Pancreas (tissue), 10 donors: ENCODE measurements at regions not wholly inside any gene's neighbourhood (a gene's known extent, or its start where the extent isn't known, plus 50 kb on each side); places are given as distances from the start of the nearest gene placed in this dataset.
"Not testable (repeated sequence)": the region's sequence is repeated elsewhere in the genome, so short reads cannot be mapped to it uniquely, and the experiment has no call there.

ENCODE experiments used
- ATAC-seq, 4 donors: fragments of 200-7000 bp; cut with Tn5 transposase; one replicate each; pipeline versions ENCODE4 v1.8.0 to v1.9.1; 2020; ENCODE audit warnings: mild to moderate bottlenecking in 4 of 4, moderate library complexity in 4 of 4
- DNase-seq, 6 donors: peaks; one replicate each; pipeline ENCODE4 v3.0.0-alpha.2; 2020
- FAIRE-seq: peaks from 2 replicates; lab custom pipeline; 2012; peaks lifted over from hg19 to GRCh38; lab: Jason Lieb, UNC
- H3K27ac ChIP-seq, 4 donors: fragments of 200-600 bp; sonication (generic); 1 replicate in 3 of 4; 2 replicates in 1 of 4; pipeline versions ENCODE4 v1.5.0 to v1.8.0; 2020
- H3K27me3 ChIP-seq, 4 donors: fragments of 200-600 bp; one replicate each; pipeline ENCODE4 v1.8.0; 2021
- H3K36me3 ChIP-seq, 3 donors: fragments of 200-600 bp; sonication (generic) in 1 of 3; one replicate each; pipeline versions ENCODE4 v1.5.0 to v1.8.0; 2020 to 2021
- H3K4me1 ChIP-seq, 3 donors: fragments of 200-600 bp; one replicate each; pipeline ENCODE4 v1.8.0; 2021
- H3K4me3 ChIP-seq, 4 donors: fragments of 200-600 bp; sonication (generic) in 2 of 4; one replicate each; pipeline versions ENCODE4 v1.5.0 to v1.8.0; 2020 to 2021
- H3K9me3 ChIP-seq, 4 donors: fragments of 200-600 bp; one replicate each; pipeline ENCODE4 v1.8.0; 2021
- CTCF ChIP-seq, 4 donors: fragments of 200-600 bp; sonication (generic) in 3 of 4; IDR thresholded peaks; one replicate each; pipeline versions ENCODE4 v1.5.0 to v1.8.0; 2021; ENCODE audit warnings: antibody characterized with exemption in 4 of 4
- WGBS, 2 donors: extraction: QIAGEN DNeasy Blood & Tissue Kit; methylation state at CpG; one replicate each; pipeline ENCODE4 v1.1.7; 2013; 5-methylcytosine and 5-hydroxymethylcytosine counted together
- intact Hi-C, 3 donors: fragments of 100-400 bp; cut with DNase I; formaldehyde crosslinking; loops; one replicate each; pipeline versions ENCODE4 v1.11.1 to v1.14.2; 2022
- donor health status: healthy with polysubstance abuse.
- donor health status: DM: no; HTN: no; CAD: no; lungs with moderate emphysema.
- donor health status: DM: no; HTN: no; CAD: no.
- donor health status: control.
- donor health status: control.
- donor health status: Bipolar disorder and iron deficiency.
- donor health status: DM: yes; HTN: yes; CAD: no.
- donor health status: DM: no; HTN: no; CAD: no.
- donor health status: DM: no; HTN: no; CAD: no.
- donor health status: DM: yes; HTN: yes; CAD: no.

GRCh38 chr6:22765015-22765414, 195.6 kb downstream of the HDGFL1 start:
- H3K9me3 ChIP-seq: no peaks in the 10 kb centered on the region
- ATAC-seq (no peak), FAIRE-seq (no peak), DNase-seq (no peak)
- no peaks in the 10 kb centered on the region for H3K4me1 ChIP-seq
- H3K27me3 ChIP-seq: no peaks in the 10 kb centered on the region
- H3K4me3 ChIP-seq: no peak overlapping the region
- WGBS, 2 donors: 74 to 76% methylated on average over 4 of the region's 4 CpGs
- no peaks in the 10 kb centered on the region for H3K36me3 ChIP-seq
- no peak overlapping the region for H3K27ac ChIP-seq
- no peak for TF ChIP-seq CTCF (IDR thresholded peaks at IDR 0.05)
- intact Hi-C loops: no loop called here

GRCh38 chr6:22766979-22767378, 197.6 kb downstream of the HDGFL1 start:
- no peak for ATAC-seq
- 77 to 81% methylated on average over 4 of the region's 4 CpGs for WGBS, 2 donors
- no peak for FAIRE-seq
- intact Hi-C loops: no loop called here
- Histone ChIP-seq H3K4me1 (no peaks in the 10 kb centered on the region), H3K4me3 (no peak overlapping the region), H3K27me3 (no peaks in the 10 kb centered on the region), H3K27ac (no peak overlapping the region), H3K9me3 (no peaks in the 10 kb centered on the region), H3K36me3 (no peaks in the 10 kb centered on the region)
- TF ChIP-seq CTCF (IDR thresholded peaks at IDR 0.05): no peak
- DNase-seq: no peak

DNA sequence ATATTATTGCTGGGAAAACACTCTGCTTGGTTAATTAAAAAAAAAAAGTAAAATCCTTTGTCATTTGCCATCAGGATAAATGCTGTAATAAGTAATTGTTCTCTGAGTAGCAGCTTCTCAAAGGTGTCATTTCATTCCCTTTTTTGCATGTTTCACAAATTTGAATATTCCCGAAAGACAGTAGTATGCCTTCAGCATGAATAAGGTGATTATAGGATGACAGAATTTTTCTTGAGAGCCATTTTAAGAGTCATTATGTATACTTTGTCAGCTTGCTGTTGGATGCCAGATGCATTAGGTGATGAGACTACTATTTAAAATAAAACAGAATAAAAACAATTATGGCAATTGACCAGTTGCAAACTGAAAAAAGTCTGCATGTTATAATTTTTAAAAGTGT, 200.7 kb downstream of the HDGFL1 start:
- intact Hi-C loops: no loop called here
- no peak for DNase-seq
- no peak for FAIRE-seq
- no peaks in the 10 kb centered on the region for H3K4me1 ChIP-seq
- no peak for TF ChIP-seq CTCF (IDR thresholded peaks at IDR 0.05)
- H3K27me3 ChIP-seq: no peaks in the 10 kb centered on the region
- ATAC-seq: no peak
- no peaks in the 10 kb centered on the region for H3K9me3 ChIP-seq
- WGBS, 2 donors: 87 to 91% methylated on average over 1 of the region's 1 CpG
- H3K4me3 ChIP-seq: no peak overlapping the region
- H3K27ac ChIP-seq: no peak overlapping the region
- no peaks in the 10 kb centered on the region for H3K36me3 ChIP-seq

DNA sequence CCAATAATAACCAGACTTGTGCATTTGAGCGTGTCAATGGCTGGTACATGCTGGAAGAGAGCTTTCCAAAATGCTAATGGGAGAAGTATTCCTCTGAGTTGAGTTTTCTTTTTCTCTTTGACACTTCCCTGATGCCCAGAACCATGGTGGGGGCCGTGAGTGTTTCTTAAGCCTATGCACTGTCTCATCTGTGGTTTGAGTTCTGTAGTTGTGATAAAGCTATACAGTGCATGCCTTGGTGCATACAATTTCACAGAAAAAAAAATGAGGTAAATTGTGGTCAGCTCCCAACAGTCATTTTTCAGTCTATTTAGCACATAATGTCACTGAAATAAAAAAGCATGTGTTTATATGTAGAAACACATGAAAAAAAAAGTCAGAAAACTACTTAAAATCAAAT, 204.8 kb downstream of the HDGFL1 start:
- WGBS, 2 donors: 61 to 70% methylated on average over 2 of the region's 2 CpGs
- intact Hi-C loops: no loop called here
- Histone ChIP-seq H3K4me3 (no peak overlapping the region), H3K4me1 (no peaks in the 10 kb centered on the region), H3K27ac (no peak overlapping the region), H3K9me3 (no peaks in the 10 kb centered on the region), H3K27me3 (no peaks in the 10 kb centered on the region), H3K36me3 (no peaks in the 10 kb centered on the region)
- no peak for ATAC-seq
- TF ChIP-seq CTCF (IDR thresholded peaks at IDR 0.05): no peak
- no peak for FAIRE-seq
- DNase-seq: no peak

DNA sequence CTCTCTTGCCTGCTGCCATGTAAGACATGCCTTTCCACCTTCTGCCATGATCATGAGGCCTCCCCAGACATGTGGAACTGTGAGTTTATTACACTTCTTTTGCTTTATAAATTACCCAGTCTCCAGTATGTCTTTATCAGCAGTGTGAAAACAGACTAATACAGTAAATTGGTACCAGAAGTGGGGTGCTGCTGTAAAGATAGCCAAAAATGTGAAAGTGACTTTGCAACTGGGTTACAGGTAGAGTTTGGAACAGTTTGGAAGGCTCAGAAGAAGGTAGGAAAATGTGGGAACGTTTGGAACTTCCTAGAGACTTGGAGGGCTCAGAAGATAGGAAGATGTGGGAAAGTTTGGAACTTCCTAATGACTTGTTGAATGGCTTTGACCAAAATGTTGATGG, 209.1 kb downstream of the HDGFL1 start:
- H3K9me3 ChIP-seq, FAIRE-seq, H3K4me3 ChIP-seq, H3K27ac ChIP-seq, DNase-seq, intact Hi-C loops, H3K4me1 ChIP-seq, H3K27me3 ChIP-seq, H3K36me3 ChIP-seq, ATAC-seq: not testable (repeated sequence)
- 14 to 21% methylated on average over 1 of the region's 1 CpG for WGBS, 2 donors

DNA sequence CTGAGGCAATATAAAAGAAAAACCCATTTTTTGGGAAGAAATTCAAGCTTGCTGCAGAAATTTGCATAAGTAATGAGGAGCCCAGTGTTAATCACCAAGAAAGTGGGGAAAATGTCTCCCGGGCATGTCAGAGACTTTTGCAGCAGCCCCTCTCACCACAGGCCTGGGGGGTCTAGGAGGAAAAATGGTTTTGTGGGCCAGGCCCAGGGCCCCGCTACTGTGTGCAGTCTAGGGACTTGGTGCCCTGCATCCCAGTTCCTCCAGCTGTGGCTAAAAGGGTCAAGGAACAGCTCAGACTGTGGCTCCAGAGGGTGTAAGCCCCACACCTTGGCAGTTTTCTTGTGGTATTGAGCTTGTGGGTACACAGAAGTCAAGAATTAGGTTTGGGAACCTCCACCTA, 209.7 kb downstream of the HDGFL1 start:
- TF ChIP-seq CTCF (IDR thresholded peaks at IDR 0.05): no peak
- no peak for ATAC-seq

More for the DNA sequence above, 209.7 kb downstream of the HDGFL1 start:
- Histone ChIP-seq H3K4me3 (no peak overlapping the region), H3K27ac (no peak overlapping the region), H3K27me3 (no peaks in the 10 kb centered on the region), H3K36me3 (no peaks in the 10 kb centered on the region), H3K9me3 (no peaks in the 10 kb centered on the region), H3K4me1 (no peaks in the 10 kb centered on the region)
- intact Hi-C loops: no loop called here
- WGBS, 2 donors: 88 to 95% methylated on average over 2 of the region's 2 CpGs
- FAIRE-seq (no peak), DNase-seq (no peak)
